Spinal cord (tissue), 9 donors: ENCODE measurements at regions not wholly inside any gene's neighbourhood (a gene's known extent, or its start where the extent isn't known, plus 50 kb on each side); places are given as distances from the start of the nearest gene placed in this dataset.
"Not testable (repeated sequence)": the region's sequence is repeated elsewhere in the genome, so short reads cannot be mapped to it uniquely, and the experiment has no call there.

Experiments
- DNase-seq, 6 donors: peaks; one replicate each; pipeline versions ENCODE4 v3.0.0 to v3.0.0-alpha.2; 2013 to 2015; ENCODE audit warnings: low spot score in 6 of 6, low read depth in 4 of 6
- H3K27ac ChIP-seq: one replicate; pipeline ENCODE4 v1.5.1; 2013; ENCODE audit warnings: low read depth, low read length, control low read depth
- H3K27me3 ChIP-seq: one replicate; pipeline ENCODE4 v1.6.1; 2013; ENCODE audit warnings: low read length; ENCODE audit not compliant: control insufficient read depth, insufficient read depth
- H3K36me3 ChIP-seq: one replicate; pipeline ENCODE4 v1.6.1; 2013; ENCODE audit warnings: low read length; ENCODE audit not compliant: control insufficient read depth, insufficient read depth
- H3K4me1 ChIP-seq: one replicate; pipeline ENCODE4 v1.6.1; 2013; ENCODE audit warnings: low read length; ENCODE audit not compliant: control insufficient read depth, insufficient read depth
- H3K4me3 ChIP-seq: one replicate; pipeline ENCODE4 v1.5.1; 2013; ENCODE audit warnings: low read depth, low read length, control low read depth
- H3K9me3 ChIP-seq: one replicate; pipeline ENCODE4 v1.6.1; 2013; ENCODE audit warnings: low read length; ENCODE audit not compliant: control insufficient read depth, insufficient read depth
- WGBS: methylation state at CpG from one replicate; pipeline ENCODE4 v1.1.5; 2013; ENCODE audit warnings: missing lambda C conversion rate; ENCODE audit not compliant: insufficient coverage; 5-methylcytosine and 5-hydroxymethylcytosine counted together
- donor health status: healthy.

- Histone ChIP-seq H3K36me3 (no peaks in the 10 kb centered on the region), H3K27me3 (no peaks in the 10 kb centered on the region), H3K9me3 (no peaks in the 10 kb centered on the region), H3K27ac (no peak overlapping the region), H3K4me1 (peaks cover 6% of the 10 kb centered on the region), H3K4me3 (no peak overlapping the region)
- WGBS: no CpG with 5 or more reads among the region's 2 CpGs
- DNase-seq: no peak
Observed at GRCh38 chr16:26983426-26983825, 83.3 kb upstream of the C16orf82 start.

- H3K36me3 ChIP-seq: no peaks in the 10 kb centered on the region
- no peak for DNase-seq
- H3K9me3 ChIP-seq: no peaks in the 10 kb centered on the region
- no peak overlapping the region for H3K4me3 ChIP-seq
- H3K4me1 ChIP-seq: peaks cover 6% of the 10 kb centered on the region
- WGBS: 88% methylated on average over 8 of the region's 17 CpGs
- no peak overlapping the region for H3K27ac ChIP-seq
- no peaks in the 10 kb centered on the region for H3K27me3 ChIP-seq
Observed at GRCh38 chr16:26985100-26986065, 81.3 kb upstream of the C16orf82 start.

GRCh38 chr16:26987597-26988010 is 79.1 kb upstream of the C16orf82 start:
- 84% methylated on average over 7 of the region's 7 CpGs for WGBS
- Histone ChIP-seq H3K4me1 (peaks cover 6% of the 10 kb centered on the region), H3K27me3 (no peaks in the 10 kb centered on the region), H3K36me3 (no peaks in the 10 kb centered on the region), H3K4me3 (no peak overlapping the region), H3K27ac (no peak overlapping the region), H3K9me3 (no peaks in the 10 kb centered on the region)
- no peak for DNase-seq

DNA sequence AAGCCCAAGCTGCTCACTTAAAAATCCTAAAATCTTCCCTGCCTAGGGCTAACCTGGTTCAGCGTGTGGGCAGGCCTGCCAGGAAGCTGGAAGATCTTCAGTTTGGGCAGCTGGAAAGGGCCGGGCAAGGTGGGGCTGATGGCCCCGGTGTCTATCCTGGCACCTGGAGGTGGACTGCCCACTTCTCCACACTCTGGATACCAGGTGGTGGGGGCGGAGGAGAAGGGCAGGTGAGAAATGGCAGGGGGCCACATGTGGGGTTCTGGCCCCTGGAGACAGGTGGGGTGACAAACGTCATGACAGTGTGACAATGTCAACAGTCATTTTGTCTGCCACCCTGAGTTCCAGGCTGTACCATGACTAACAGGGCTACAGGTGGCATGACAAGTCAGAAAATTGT is 78.5 kb upstream of the C16orf82 start:
- Histone ChIP-seq H3K4me3 (no peak overlapping the region), H3K27me3 (no peaks in the 10 kb centered on the region), H3K36me3 (no peaks in the 10 kb centered on the region), H3K9me3 (no peaks in the 10 kb centered on the region), H3K4me1 (peaks cover 11% of the 10 kb centered on the region), H3K27ac (no peak overlapping the region)
- WGBS: 84% methylated on average over 5 of the region's 5 CpGs
- DNase-seq: no peak

DNA sequence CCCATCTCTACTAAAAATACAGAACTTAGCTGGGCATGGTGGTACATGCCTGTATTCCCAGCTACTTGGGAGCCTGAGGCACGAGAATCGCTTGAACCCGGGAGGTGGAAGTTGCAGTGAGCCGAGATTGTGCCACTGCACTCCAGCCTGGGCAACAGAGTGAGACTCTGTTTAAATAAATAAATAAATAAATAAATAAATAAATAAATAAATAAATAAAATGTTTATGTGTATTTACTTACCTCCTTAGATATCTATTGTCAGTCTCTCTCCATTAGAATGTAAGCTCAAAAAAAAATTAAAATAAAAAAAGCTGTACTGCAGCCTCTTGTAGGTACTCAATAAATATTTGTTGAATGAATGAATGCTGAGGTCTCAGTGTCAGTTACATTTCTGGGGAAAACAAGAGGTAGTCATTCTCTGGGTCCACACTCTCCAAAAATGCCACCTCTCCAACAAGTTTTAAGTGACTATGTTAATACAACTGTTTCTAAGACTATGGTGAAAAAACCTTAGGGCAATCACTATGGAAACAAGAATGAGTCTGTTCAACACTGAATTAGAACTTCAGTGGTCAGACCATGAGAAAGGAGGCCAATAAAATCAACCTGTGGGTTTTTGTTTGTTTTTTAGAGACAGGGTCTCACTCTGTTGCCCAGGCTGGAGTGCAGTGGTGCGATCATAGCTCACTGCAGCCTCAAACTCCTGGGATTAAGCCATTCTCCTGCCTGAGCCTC is 76.2 kb upstream of the C16orf82 start:
- H3K4me3 ChIP-seq, H3K9me3 ChIP-seq, H3K27me3 ChIP-seq, DNase-seq, H3K36me3 ChIP-seq, H3K27ac ChIP-seq: not testable (repeated sequence)
- peaks cover 11% of the 10 kb centered on the region for H3K4me1 ChIP-seq
- WGBS: 89% methylated on average over 1 of the region's 5 CpGs

GRCh38 chr16:26992666-26993349 is 73.9 kb upstream of the C16orf82 start:
- peak in 1 of 6 donors; percentile 24 for DNase-seq
- Histone ChIP-seq H3K36me3 (no peaks in the 10 kb centered on the region), H3K4me1 (peaks cover 6% of the 10 kb centered on the region), H3K9me3 (no peaks in the 10 kb centered on the region), H3K27ac (no peak overlapping the region), H3K4me3 (no peak overlapping the region), H3K27me3 (no peaks in the 10 kb centered on the region)
- WGBS: 42% methylated on average over 6 of the region's 9 CpGs

- Histone ChIP-seq H3K27me3 (no peaks in the 10 kb centered on the region), H3K4me3 (no peak overlapping the region), H3K4me1 (peaks cover 6% of the 10 kb centered on the region), H3K27ac (no peak overlapping the region), H3K9me3 (no peaks in the 10 kb centered on the region), H3K36me3 (no peaks in the 10 kb centered on the region)
- no peak for DNase-seq
- WGBS: 84% methylated on average over 9 of the region's 10 CpGs
Observed at GRCh38 chr16:26993511-26993910, 73.2 kb upstream of the C16orf82 start.

DNA sequence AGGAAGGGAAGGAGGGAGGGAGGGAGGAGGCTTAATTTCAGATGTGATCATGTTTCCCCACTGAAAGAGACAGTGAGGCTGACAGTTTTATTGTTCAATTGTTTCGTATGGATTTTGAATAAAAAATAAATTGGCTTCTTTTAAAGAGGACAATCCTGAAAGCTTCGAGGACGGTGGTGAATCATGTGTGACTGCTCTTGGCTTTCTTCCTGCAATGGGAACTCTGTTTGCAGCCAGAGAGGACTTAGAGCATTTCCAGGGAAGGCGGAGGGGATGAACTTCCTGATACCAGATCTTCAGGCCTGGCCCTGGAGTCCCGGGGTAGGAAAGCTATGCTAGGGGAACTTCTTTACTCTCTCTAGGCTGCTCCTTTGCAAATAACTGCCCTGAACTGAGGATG is 72.8 kb upstream of the C16orf82 start:
- WGBS: 44% methylated on average over 4 of the region's 5 CpGs
- Histone ChIP-seq H3K27me3 (no peaks in the 10 kb centered on the region), H3K9me3 (no peaks in the 10 kb centered on the region), H3K36me3 (no peaks in the 10 kb centered on the region), H3K27ac (no peak overlapping the region), H3K4me3 (no peak overlapping the region), H3K4me1 (peaks cover 6% of the 10 kb centered on the region)
- DNase-seq: peak in 1 of 6 donors; percentile 41

- Histone ChIP-seq H3K36me3 (no peaks in the 10 kb centered on the region), H3K4me1 (peaks cover 6% of the 10 kb centered on the region), H3K27ac (no peak overlapping the region), H3K4me3 (no peak overlapping the region), H3K9me3 (no peaks in the 10 kb centered on the region), H3K27me3 (no peaks in the 10 kb centered on the region)
- WGBS: 93% methylated on average over 4 of the region's 4 CpGs
- no peak for DNase-seq
Observed at GRCh38 chr16:26995522-26995921, 71.2 kb upstream of the C16orf82 start.
